Esophagus squamous epithelium (tissue), 5 donors: ENCODE measurements at regions not wholly inside any gene's neighbourhood (a gene's known extent, or its start where the extent isn't known, plus 50 kb on each side); places are given as distances from the start of the nearest gene placed in this dataset.

Experiments
- DNase-seq: peaks from one replicate; lab custom pipeline; 2025; lab: John Stamatoyannopoulos, UW
- H3K27ac ChIP-seq, 4 donors: fragments of 200-600 bp; sonication (generic); one replicate each; pipeline ENCODE4 v1.5.1; 2016 to 2019; ENCODE audit warnings: mild to moderate bottlenecking in 1 of 4
- H3K27me3 ChIP-seq, 4 donors: fragments of 200-600 bp; sonication (generic); 1 replicate in 3 of 4; 2 replicates in 1 of 4; pipeline versions ENCODE4 v1.5.1 to v1.6.0; 2017 to 2021; ENCODE audit warnings: antibody characterized with exemption in 1 of 4
- H3K36me3 ChIP-seq, 3 donors: fragments of 200-600 bp; sonication (generic); one replicate each; pipeline ENCODE4 v1.5.1; 2016 to 2019
- H3K4me1 ChIP-seq, 3 donors: fragments of 200-600 bp; sonication (generic); one replicate each; pipeline ENCODE4 v1.5.1; 2017 to 2019
- H3K4me3 ChIP-seq, 4 donors: fragments of 200-600 bp; sonication (generic); 1 replicate in 3 of 4; 2 replicates in 1 of 4; pipeline ENCODE4 v1.5.1; 2016 to 2019; ENCODE audit warnings: mild to moderate bottlenecking in 2 of 4, moderate library complexity in 1 of 4
- H3K9me3 ChIP-seq, 3 donors: fragments of 200-600 bp; sonication (generic); one replicate each; pipeline ENCODE4 v1.5.1; 2016 to 2019
- CTCF ChIP-seq, 6 experiments: fragments of 450-650 bp in 4 of 6; fragments of 200-600 bp in 2 of 6; sonication (generic) in 2 of 6; IDR thresholded peaks; one replicate each; pipeline ENCODE4 v1.5.1; 2016 to 2019; ENCODE audit warnings: antibody characterized with exemption in 6 of 6, mild to moderate bottlenecking in 4 of 6, moderate library complexity in 4 of 6
- POLR2A ChIP-seq, 4 donors: fragments of 450-650 bp; IDR thresholded peaks; one replicate each; pipeline ENCODE4 v1.6.1; 2017; ENCODE audit warnings: antibody characterized with exemption in 4 of 4, mild to moderate bottlenecking in 4 of 4, moderate library complexity in 3 of 4
- WGBS, 2 donors: methylation state at CpG; one replicate each; pipeline ENCODE4 v1.1.5; 2018; 5-methylcytosine and 5-hydroxymethylcytosine counted together
- intact Hi-C: fragments of 100-400 bp; cut with DNase I; formaldehyde crosslinking; loops from one replicate; pipeline ENCODE4 v1.15.0; 2022
- donor health status: DM: yes; HTN: yes; CAD: no.

- TF ChIP-seq CTCF (IDR thresholded peaks at IDR 0.05) (no peak), POLR2A (IDR thresholded peaks at IDR 0.05) (no peak)
- peaks cover 2 to 38% (median 25%) of the 10 kb centered on the region in 3 donors for H3K4me1 ChIP-seq
- peak overlapping the region in 1 of 4 donors; percentile 9 for H3K27ac ChIP-seq
- peaks cover 10 to 99% (median 14%) of the 10 kb centered on the region in 3 donors for H3K36me3 ChIP-seq
- no peaks in the 10 kb centered on the region for H3K9me3 ChIP-seq
- DNase-seq, result no peak
- H3K4me3 ChIP-seq, result no peak overlapping the region
- intact Hi-C loops, result no loop called here
- WGBS, 2 donors, result 90 to 96% methylated on average over 9 to 37 of the region's 59 CpGs
- no peaks in the 10 kb centered on the region for H3K27me3 ChIP-seq
These were observed 121.9 kb downstream of the RFLNA start for GRCh38 chr12:124416516-124417395.

GRCh38 chr12:124415064-124415463, 120.2 kb downstream of the RFLNA start:
- WGBS, 2 donors, result 60% methylated on average over 1 of the region's 9 CpGs; no CpG with 5 or more reads in 1 of the 2 donors
- TF ChIP-seq CTCF (IDR thresholded peaks at IDR 0.05) (no peak), POLR2A (IDR thresholded peaks at IDR 0.05) (no peak)
- peak overlapping the region in 3 of 4 donors; percentile 21 to 45 (median 34) for H3K27ac ChIP-seq
- no peaks in the 10 kb centered on the region for H3K27me3 ChIP-seq
- H3K4me1 ChIP-seq, result peaks cover 18 to 39% (median 30%) of the 10 kb centered on the region in 3 donors
- no peaks in the 10 kb centered on the region for H3K9me3 ChIP-seq
- H3K4me3 ChIP-seq, result no peak overlapping the region
- intact Hi-C loops, result no loop called here
- DNase-seq, result no peak
- peaks cover 10 to 97% (median 14%) of the 10 kb centered on the region in 3 donors for H3K36me3 ChIP-seq

- Histone ChIP-seq H3K27ac (peak overlapping the region in 3 of 4 donors; percentile 5 to 75 (median 52)), H3K36me3 (peaks cover 7 to 97% (median 12%) of the 10 kb centered on the region in 3 donors), H3K4me3 (no peak overlapping the region), H3K4me1 (peaks cover 18 to 46% (median 30%) of the 10 kb centered on the region in 3 donors), H3K27me3 (no peaks in the 10 kb centered on the region), H3K9me3 (no peaks in the 10 kb centered on the region)
- intact Hi-C loops, result no loop called here
- TF ChIP-seq POLR2A (IDR thresholded peaks at IDR 0.05) (no peak), CTCF (IDR thresholded peaks at IDR 0.05) (no peak)
- DNase-seq, result no peak
- WGBS, 2 donors, result 90% methylated on average over 4 of the region's 8 CpGs; no CpG with 5 or more reads in 1 of the 2 donors
These were observed 119.0 kb downstream of the RFLNA start for GRCh38 chr12:124413915-124414314.

- intact Hi-C loops, result no loop called here
- no peak overlapping the region for H3K4me3 ChIP-seq
- 61 to 83% methylated on average over 8 to 15 of the region's 15 CpGs for WGBS, 2 donors
- H3K4me1 ChIP-seq, result peaks cover 18 to 46% (median 30%) of the 10 kb centered on the region in 3 donors
- H3K36me3 ChIP-seq, result peaks cover 7 to 97% (median 12%) of the 10 kb centered on the region in 3 donors
- no peaks in the 10 kb centered on the region for H3K27me3 ChIP-seq
- no peak for DNase-seq
- TF ChIP-seq POLR2A (IDR thresholded peaks at IDR 0.05) (no peak), CTCF (IDR thresholded peaks at IDR 0.05) (no peak)
- peak overlapping the region in 3 of 4 donors; percentile 5 to 75 (median 70) for H3K27ac ChIP-seq
- H3K9me3 ChIP-seq, result no peaks in the 10 kb centered on the region
These were observed 118.5 kb downstream of the RFLNA start for GRCh38 chr12:124413401-124413800.

GRCh38 chr12:124412646-124413015, 117.7 kb downstream of the RFLNA start:
- WGBS, 2 donors, result no CpG with 5 or more reads among the region's 13 CpGs
- peaks cover 18 to 46% (median 30%) of the 10 kb centered on the region in 3 donors for H3K4me1 ChIP-seq
- TF ChIP-seq POLR2A (IDR thresholded peaks at IDR 0.05) (no peak), CTCF (IDR thresholded peaks at IDR 0.05) (no peak)
- DNase-seq, result no peak
- peaks cover 7 to 97% (median 12%) of the 10 kb centered on the region in 3 donors for H3K36me3 ChIP-seq
- no peaks in the 10 kb centered on the region for H3K27me3 ChIP-seq
- H3K9me3 ChIP-seq, result no peaks in the 10 kb centered on the region
- H3K4me3 ChIP-seq, result no peak overlapping the region
- intact Hi-C loops, result no loop called here
- peak overlapping the region in 3 of 4 donors; percentile 39 to 75 (median 70) for H3K27ac ChIP-seq
